Suppressor macrophage treated with lipopolysaccharide for 4 hours (primary cell): ENCODE measurements at regions not wholly inside any gene's neighbourhood (a gene's known extent, or its start where the extent isn't known, plus 50 kb on each side); places are given as distances from the start of the nearest gene placed in this dataset.

Experiments used
- DNase-seq: peaks from one replicate; pipeline ENCODE4 v3.0.0-alpha.2; 2020

DNA sequence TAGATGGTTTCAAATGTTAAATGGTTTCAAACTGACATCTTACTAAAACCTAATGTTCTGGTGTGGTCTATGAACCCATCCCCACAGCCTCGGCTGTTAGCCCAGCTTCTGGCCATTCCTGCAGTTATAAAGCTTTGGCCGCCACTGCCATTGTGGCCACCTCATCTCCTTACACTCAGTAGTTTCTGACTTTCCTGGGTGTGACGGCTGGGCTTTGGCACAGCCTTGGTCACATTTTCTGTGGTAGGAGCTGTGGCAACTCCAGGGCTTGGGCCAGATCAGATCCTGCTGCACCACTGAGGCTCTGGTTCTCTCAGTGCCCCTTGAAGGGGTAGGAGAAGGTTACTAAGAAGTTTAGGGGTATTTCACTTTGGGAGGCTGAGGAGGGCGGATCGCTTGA, 84.2 kb upstream of the STXBP6 start:
- no peak for DNase-seq

GRCh38 chr14:25132732-25133422, 82.9 kb upstream of the STXBP6 start:
- DNase-seq, result peak; percentile 62

GRCh38 chr14:25132094-25132493, 82.1 kb upstream of the STXBP6 start:
- no peak for DNase-seq

GRCh38 chr14:25122843-25123242, 72.9 kb upstream of the STXBP6 start:
- no peak for DNase-seq

- peak; percentile 36 for DNase-seq
These were observed 72.3 kb upstream of the STXBP6 start for GRCh38 chr14:25122211-25122610.

DNA sequence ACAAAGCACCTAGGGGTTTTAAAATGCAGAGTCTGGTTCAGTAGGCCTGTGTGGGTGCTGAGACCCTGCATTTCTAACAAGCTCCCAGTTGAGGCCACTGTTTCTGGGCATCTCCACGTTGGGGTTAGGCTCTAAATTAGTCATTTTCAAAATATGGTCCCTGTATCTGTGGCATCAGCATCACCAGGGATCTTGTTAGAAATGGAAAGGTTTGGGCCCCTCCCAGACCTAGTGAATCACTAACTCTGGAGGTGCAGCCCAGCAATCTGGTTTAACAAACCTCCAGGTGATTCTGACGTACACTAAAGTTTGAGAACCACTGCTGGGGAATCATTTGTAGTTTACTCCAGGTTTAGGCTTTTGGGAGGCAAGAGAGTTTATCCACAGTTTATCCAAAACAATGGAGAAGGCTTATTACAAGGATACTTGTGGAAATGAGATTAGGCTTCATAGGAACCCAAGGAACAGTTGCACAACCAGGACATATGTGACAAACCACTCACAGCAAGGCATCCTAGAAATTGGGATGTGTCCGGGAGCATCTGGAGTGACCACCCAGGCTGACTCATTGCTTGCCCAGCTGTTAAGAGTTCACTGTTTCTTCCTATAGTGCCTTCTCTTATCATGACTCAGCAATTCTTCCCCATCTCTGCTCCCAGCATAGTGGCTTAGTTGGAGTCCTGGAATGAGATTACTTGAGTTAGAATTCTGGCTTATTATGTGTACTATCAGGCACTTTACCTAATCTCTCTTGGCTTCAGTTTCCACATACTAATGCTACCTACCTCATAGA, 71.6 kb upstream of the STXBP6 start:
- no peak for DNase-seq

- no peak for DNase-seq
These were observed 70.3 kb upstream of the STXBP6 start for GRCh38 chr14:25120261-25120660.

DNA sequence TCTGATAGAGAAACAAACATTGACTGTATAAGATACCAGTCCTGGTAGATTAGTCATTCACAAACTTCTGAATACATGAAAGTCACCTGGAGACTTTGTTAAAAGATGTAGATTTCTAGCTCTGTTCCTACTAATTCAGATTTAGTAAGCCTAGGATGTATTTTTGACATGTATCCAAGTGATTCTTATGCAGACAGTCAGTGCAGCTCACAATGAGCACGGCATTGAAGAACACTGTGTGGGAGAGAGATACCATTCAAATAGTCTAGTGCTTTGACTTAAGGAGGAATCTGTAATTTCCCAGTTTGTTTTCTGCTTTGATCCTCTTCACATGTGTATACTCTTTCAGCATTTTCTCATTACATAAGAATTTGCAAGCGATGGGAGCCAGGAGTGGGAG, 68.7 kb upstream of the STXBP6 start:
- no peak for DNase-seq

DNA sequence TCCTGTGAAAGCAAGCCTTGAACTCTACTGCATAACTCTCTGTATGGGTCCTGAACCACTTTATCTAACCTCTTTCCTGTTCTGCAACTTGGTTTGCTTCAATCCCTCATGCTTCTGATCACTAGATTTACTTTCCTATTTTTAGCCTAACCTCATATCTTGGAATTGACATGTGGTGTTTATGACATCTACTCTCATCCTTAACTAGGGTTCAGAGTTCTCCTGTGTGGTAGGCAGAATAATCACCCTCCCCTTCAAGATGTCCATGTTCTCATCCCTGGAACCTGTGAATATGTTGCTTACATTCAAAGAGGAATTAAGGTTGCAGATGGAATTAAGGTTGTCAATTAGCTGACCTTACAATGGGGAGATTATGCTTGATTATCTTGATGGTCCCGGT, 67.4 kb upstream of the STXBP6 start:
- DNase-seq, result no peak

DNA sequence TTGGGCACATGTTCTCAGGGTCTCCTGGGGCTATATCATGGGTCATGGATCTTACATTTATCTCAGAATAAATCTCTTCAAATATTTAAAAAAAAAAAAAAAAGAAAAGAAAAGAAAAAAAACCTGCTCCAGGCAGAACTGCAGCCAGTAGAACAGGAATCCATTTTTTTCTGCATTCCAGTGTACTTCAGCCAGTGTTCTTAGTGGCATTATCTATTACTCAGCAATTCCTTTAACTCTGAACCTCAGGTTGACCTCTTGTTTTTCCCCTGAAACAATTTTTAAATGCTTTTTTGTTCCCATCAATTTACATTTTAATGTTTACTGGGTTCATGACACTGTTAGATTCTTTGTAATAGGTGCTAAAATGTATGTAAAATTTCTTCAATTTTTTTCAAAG, 66.7 kb upstream of the STXBP6 start:
- no peak for DNase-seq

GRCh38 chr14:25113394-25113793, 63.4 kb upstream of the STXBP6 start:
- no peak for DNase-seq

DNA sequence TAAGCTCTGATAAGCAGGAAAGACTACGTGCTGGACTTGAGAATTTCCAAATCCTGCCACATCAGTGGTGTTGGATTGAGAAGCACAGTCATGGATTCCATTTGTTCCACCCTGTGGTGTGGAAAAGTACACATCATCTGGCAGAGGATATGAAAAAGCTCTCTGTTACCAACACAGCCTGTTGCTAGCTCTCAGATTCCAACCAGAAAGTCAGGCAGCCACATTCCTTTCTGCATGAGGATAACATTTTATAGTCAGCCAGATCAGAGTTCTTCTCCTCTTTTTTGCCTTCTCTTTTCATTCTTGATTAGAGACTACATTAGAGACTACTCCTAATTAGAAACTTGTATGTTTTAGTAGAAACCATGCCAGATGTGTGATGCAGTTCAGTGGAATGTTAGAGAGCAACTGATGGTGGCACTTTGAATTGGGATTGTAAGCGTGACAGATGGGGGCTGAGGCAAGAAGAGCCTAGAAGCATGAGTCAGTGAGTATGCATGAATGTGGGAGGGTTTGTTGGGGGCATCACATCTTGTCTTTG, 61.2 kb upstream of the STXBP6 start:
- no peak for DNase-seq

DNA sequence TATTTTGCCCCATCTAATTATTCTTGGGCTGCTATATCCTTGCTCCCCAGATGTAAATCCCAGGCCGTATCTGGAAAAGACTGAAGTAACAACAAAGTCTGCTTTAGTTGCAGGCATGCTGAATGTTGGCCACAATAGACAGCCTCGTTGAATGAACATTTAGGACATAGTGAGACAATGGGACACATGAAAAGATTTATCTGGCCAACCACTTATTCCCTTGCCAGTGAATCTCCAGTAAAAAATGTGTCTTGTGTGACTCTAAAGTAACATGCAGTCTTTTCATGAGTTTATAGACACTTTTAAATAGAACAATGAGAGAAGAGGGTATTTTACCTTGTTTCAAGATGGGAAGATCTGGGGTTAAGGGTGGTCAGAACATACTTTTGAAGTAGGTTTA, 60.2 kb upstream of the STXBP6 start:
- DNase-seq, result no peak

GRCh38 chr14:25108959-25109358, 59.0 kb upstream of the STXBP6 start:
- DNase-seq, result no peak

- DNase-seq, result no peak
These were observed 58.3 kb upstream of the STXBP6 start for GRCh38 chr14:25108291-25108690.

- no peak for DNase-seq
These were observed 53.9 kb upstream of the STXBP6 start for GRCh38 chr14:25103820-25104219.

DNA sequence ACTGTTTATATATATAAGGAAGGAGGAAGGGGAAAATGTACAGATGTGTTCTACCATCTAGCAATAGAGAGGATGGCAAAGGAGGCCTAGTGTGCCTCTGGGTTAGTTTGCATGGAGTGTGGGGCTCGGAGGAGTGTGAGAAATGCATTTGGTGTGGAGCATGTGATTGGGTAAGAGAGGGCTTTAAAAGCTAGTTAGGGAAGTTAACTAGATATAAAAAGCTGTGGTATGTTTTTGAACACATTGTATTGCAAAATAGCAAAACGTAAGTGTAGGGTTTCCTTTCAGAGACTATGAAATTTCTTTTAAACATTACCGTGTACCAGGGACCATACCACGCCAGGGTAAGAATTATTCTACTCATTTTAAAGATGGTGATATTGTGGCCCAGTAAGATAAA, 53.3 kb upstream of the STXBP6 start:
- peak; percentile 16 for DNase-seq

- DNase-seq, result no peak
These were observed 52.8 kb upstream of the STXBP6 start for GRCh38 chr14:25102788-25103187.

DNA sequence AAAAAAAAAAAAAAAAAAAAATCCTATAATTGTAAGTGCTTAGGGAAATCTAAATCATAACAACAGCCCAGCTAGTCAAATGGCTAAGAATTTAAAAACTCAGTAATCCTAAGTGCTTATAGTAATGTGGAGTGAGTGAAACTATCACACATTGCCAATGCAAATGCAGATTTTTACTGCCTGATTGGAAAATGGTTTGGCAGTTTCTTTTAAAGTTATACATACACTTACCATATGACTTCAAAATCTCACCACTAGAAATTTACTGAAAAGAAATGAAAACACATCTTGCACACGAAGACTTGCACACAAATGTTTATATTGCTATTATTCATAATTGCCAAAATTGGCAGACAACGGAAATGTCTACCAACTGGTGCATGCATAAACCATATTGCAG, 51.3 kb upstream of the STXBP6 start:
- no peak for DNase-seq
